Panc1 (cell line): ENCODE measurements at regions not wholly inside any gene's neighbourhood (a gene's known extent, or its start where the extent isn't known, plus 50 kb on each side); places are given as distances from the start of the nearest gene placed in this dataset.

Experiments used
- ATAC-seq: fragments of 200-7000 bp; cut with Tn5 transposase; 2 replicates; pipeline ENCODE4 v1.9.1; 2020; ENCODE audit warnings: mild to moderate bottlenecking, moderate library complexity
- BruUV-seq: library from RNA; stranded (reverse); fragments of 400-500 nt; replicated peaks from 2 replicates; lab custom pipeline; 2021; lab: Mats Ljungman, UMichigan
- CTCF ChIA-PET: fragments of 300-600 bp; sonication (Branson Sonifier 250); formaldehyde crosslinking; loops from one replicate; lab custom pipeline; 2022; ENCODE audit warnings: antibody characterized with exemption; lab: Charles Lee
- POLR2A ChIA-PET: fragments of 300-600 bp; sonication (Branson Sonifier 250); formaldehyde crosslinking; loops from one replicate; lab custom pipeline; 2022; ENCODE audit warnings: antibody characterized with exemption; lab: Charles Lee
- DNase-seq: peaks from one replicate; pipeline ENCODE4 v3.0.0-alpha.2; 2010; ENCODE audit warnings: low read depth, low spot score
- H3K27ac ChIP-seq: 2 replicates; pipeline ENCODE4 v1.5.1; 2011; ENCODE audit warnings: mild to moderate bottlenecking, low read length, inconsistent platforms
- H3K27me3 ChIP-seq: fragments of 200-500 bp; sonication (Bioruptor generic); 2 replicates; pipeline ENCODE4 v1.6.0; 2014; ENCODE audit warnings: low read length, inconsistent platforms; ENCODE audit not compliant: control insufficient read depth, insufficient read depth
- H3K36me3 ChIP-seq: fragments of 200-500 bp; sonication (Bioruptor generic); 2 replicates; pipeline ENCODE4 v1.5.1; 2014; ENCODE audit warnings: inconsistent platforms, mild to moderate bottlenecking, low read length, moderate library complexity; ENCODE audit not compliant: control insufficient read depth, insufficient read depth
- H3K4me1 ChIP-seq: 2 replicates; pipeline ENCODE4 v1.5.1; 2011; ENCODE audit warnings: inconsistent platforms, mild to moderate bottlenecking, low read length, moderate library complexity; ENCODE audit not compliant: control insufficient read depth, insufficient read depth
- H3K4me3 ChIP-seq, 2 experiments: 2 replicates each; pipeline ENCODE4 v1.5.1; 2011 to 2012; ENCODE audit warnings: low read depth in 2 of 2, low read length in 2 of 2, mild to moderate bottlenecking in 2 of 2, inconsistent platforms in 1 of 2, moderate library complexity in 1 of 2
- H3K9me3 ChIP-seq: fragments of 200-500 bp; sonication (Bioruptor generic); 2 replicates; pipeline ENCODE4 v1.5.1; 2014; ENCODE audit warnings: low read depth, mild to moderate bottlenecking, inconsistent platforms, low read length, moderate library complexity; ENCODE audit not compliant: control insufficient read depth, insufficient read depth
- POLR2AphosphoS5 ChIP-seq: IDR thresholded peaks from 2 replicates; pipeline ENCODE4 v1.6.1; 2012; ENCODE audit warnings: mild to moderate bottlenecking, low read depth, low read length, moderate library complexity
- REST ChIP-seq, 2 experiments: IDR thresholded peaks; 2 replicates each; pipeline ENCODE4 v1.6.1; 2011 to 2012; ENCODE audit warnings: low read depth in 2 of 2, control low read depth in 1 of 2, low read length in 1 of 2, mild to moderate bottlenecking in 1 of 2, moderate library complexity in 1 of 2; ENCODE audit not compliant: insufficient read depth in 1 of 2
- SIN3A ChIP-seq: IDR thresholded peaks from 2 replicates; pipeline ENCODE4 v1.6.1; 2012; ENCODE audit warnings: low read depth, mild to moderate bottlenecking, low read length, moderate library complexity, borderline replicate concordance; ENCODE audit not compliant: insufficient read depth
- TCF7L2 ChIP-seq: IDR thresholded peaks from 2 replicates; pipeline ENCODE4 v1.6.1; 2011; ENCODE audit warnings: mild to moderate bottlenecking, low read depth, low read length, inconsistent platforms
- in situ Hi-C: cut with HindIII; loops from 2 replicates; pipeline ENCODE4 v1.10.0; 2016; ENCODE audit warnings: low sequenced_read_pairs, low pct_unique_long_range_greater_than_20kb
- intact Hi-C: fragments of 100-400 bp; cut with micrococcal nuclease; formaldehyde crosslinking; loops from one replicate; pipeline ENCODE4 v1.10.0; 2022; ENCODE audit not compliant: unreplicated experiment
- TF ChIP-seq, protein P1 (sequence below): fragments of 450-650 bp; IDR thresholded peaks from 2 replicates; pipeline ENCODE4 v1.5.1; 2017; ENCODE audit warnings: mild to moderate bottlenecking

DNA sequence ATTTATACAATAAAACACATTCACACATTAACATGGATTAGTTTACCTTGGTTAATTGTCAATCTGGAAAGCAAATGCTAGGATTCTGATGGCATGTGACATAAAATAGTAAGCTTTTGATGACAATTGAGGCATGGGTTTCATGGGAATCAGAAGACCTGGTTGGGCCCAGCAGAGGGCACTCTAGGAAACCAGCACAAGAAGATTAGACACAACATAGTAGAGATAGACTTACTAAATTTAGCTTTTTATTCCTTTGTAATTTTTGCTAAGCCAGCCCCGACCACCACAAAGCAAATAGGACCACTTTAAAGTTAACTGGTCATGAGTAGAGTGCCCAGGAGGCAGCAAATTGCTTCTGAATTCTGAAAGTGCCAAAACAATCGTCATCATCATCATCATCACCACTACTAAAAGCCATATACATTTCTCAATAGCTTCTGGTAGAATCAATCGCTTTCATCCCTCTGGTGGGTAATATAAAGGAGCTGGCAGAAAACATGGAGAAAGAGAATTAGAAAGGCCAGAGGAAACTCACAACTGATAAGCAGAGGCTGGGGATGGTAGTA, 163.2 kb downstream of the ARRDC3 start:
- in situ Hi-C loops = no loop called here
- no peaks in the 10 kb centered on the region for H3K27me3 ChIP-seq
- ChIA-PET CTCF (interaction anchor here (0.6 to 2.4 kb wide), 3 partner anchors 161 to 200 kb away, joined by 3 to 15 read pairs (median 3); no protein-coding TSS in a partner anchor), POLR2A (no interaction called here)
- no peaks in the 10 kb centered on the region for H3K36me3 ChIP-seq
- 0 out of 2 replicates have a peak, but pooled peaks have one; percentile 66 for ATAC-seq
- peak overlapping the region; percentile 18; the same call in 1 of the 2 replicates for H3K27ac ChIP-seq
- TF ChIP-seq TCF7L2 = no peak
- TF ChIP-seq, protein P1, sequence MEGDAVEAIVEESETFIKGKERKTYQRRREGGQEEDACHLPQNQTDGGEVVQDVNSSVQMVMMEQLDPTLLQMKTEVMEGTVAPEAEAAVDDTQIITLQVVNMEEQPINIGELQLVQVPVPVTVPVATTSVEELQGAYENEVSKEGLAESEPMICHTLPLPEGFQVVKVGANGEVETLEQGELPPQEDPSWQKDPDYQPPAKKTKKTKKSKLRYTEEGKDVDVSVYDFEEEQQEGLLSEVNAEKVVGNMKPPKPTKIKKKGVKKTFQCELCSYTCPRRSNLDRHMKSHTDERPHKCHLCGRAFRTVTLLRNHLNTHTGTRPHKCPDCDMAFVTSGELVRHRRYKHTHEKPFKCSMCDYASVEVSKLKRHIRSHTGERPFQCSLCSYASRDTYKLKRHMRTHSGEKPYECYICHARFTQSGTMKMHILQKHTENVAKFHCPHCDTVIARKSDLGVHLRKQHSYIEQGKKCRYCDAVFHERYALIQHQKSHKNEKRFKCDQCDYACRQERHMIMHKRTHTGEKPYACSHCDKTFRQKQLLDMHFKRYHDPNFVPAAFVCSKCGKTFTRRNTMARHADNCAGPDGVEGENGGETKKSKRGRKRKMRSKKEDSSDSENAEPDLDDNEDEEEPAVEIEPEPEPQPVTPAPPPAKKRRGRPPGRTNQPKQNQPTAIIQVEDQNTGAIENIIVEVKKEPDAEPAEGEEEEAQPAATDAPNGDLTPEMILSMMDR = peak; percentile 68
- no peak for TF ChIP-seq SIN3A
- BruUV-seq = no TSS peak
- no peaks in the 10 kb centered on the region for H3K9me3 ChIP-seq
- H3K4me3 ChIP-seq = no peak overlapping the region
- intact Hi-C loops = no loop called here
- DNase-seq = no peak
- peaks cover 4% of the 10 kb centered on the region; the same call in 1 of the 2 replicates for H3K4me1 ChIP-seq

GRCh38 chr5:91219091-91219802, 163.9 kb downstream of the ARRDC3 start:
- TF ChIP-seq TCF7L2 (no peak), SIN3A (no peak), POLR2AphosphoS5 (no peak), REST (IDR thresholded peaks at IDR 0.05; ENCODE audit: insufficient read depth in 1 of 2, low read depth in 2 of 2, low read length in 1 of 2) (no peak)
- TF ChIP-seq, protein P1 = no peak
- intact Hi-C loops = no loop called here
- ATAC-seq (peak; percentile 72), DNase-seq (no peak)
- ChIA-PET POLR2A (no interaction called here), CTCF (interaction anchor here (1.7 to 2.4 kb wide), 2 partner anchors 166 to 201 kb away, joined by 3 to 15 read pairs; no protein-coding TSS in a partner anchor)
- H3K4me3 ChIP-seq = no peak overlapping the region
- H3K4me1 ChIP-seq = peaks cover 4% of the 10 kb centered on the region; the same call in 1 of the 2 replicates
- peak overlapping the region; percentile 18; the same call in 1 of the 2 replicates for H3K27ac ChIP-seq
- H3K27me3 ChIP-seq = no peaks in the 10 kb centered on the region
- H3K36me3 ChIP-seq = no peaks in the 10 kb centered on the region
- no peaks in the 10 kb centered on the region for H3K9me3 ChIP-seq
- in situ Hi-C loops = no loop called here
- no TSS peak for BruUV-seq
